NCI-H345 (cell line): ENCODE measurements at regions not wholly inside any gene's neighbourhood (a gene's known extent, or its start where the extent isn't known, plus 50 kb on each side); places are given as distances from the start of the nearest gene placed in this dataset.

Experiments
- DNase-seq: peaks from one replicate; lab custom pipeline; 2025; lab: John Stamatoyannopoulos, UW

DNA sequence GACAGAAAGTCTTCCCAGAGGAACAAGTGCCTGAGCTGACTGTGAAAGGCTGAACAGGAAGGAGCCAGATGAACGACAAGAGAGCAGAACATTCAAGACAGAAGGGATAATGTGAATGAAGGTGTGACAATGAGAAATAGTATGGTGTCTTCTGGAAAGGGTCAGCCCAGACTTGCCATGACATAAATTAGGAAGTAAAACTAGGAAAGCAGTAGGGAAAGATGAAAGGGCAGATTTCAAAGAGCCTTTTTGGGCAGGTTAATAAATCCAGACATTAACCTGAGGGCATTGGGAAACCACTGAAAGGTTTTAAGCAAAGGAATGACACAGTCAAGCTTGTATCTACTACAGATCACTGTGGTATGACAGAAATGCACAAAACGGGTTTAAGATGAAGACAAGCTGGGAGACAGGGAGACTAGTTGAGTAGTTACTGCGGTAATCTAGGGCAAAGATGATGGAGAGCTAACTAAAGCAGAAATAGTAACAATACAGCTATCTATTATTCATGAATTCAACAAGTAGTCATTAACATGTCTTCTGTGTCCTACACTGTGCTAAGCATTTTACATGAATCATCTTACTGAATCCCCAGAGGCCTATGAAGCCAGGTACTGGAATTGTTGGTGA lies 580.9 kb upstream of the WWC1 start:
- no peak for DNase-seq

DNA sequence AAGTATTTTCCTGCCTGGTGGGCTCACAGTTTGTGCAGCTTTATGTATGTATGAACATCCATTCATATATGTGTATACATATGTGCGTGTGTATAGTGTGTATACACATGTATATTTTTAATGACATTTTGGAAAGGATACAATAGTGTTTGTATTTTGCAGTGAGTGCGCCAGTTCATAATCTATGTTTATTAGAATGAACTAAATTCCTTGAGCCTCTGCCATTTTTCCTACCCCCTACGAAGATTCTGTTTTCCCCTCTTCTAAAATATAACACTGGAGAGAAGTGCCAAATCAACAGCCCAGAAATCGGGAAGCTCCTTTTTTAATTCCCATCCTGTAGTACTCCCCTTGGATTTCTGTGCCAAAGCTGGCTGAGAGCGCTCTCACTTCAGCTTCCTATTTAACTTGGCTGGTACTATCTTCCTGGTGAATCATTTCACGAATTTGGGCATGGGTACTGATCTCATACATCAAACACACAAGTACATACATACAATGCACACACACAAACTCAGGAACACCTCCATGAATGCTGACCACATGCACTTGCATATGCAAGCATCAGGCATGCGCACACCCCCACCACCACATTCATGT lies 578.4 kb upstream of the WWC1 start:
- DNase-seq = no peak

DNA sequence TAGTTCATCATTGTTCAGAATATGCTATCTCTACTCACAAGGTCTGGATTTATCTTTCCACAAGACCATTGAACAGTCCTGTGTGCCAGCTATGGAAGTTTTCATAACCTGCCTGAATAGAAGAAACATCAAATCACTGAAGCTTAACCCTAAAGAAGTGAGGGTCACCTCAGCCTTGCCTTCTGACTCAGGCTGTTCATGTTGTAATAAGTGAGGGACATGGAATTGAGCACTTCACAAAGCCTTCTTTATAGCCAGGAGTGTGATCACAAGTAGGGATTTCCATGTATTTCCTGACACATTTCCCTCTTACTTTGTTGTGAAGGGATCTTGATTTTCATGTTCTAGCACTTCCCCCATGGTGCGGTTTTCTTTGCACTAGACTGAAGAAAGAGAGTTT lies 577.5 kb upstream of the WWC1 start:
- no peak for DNase-seq

DNA sequence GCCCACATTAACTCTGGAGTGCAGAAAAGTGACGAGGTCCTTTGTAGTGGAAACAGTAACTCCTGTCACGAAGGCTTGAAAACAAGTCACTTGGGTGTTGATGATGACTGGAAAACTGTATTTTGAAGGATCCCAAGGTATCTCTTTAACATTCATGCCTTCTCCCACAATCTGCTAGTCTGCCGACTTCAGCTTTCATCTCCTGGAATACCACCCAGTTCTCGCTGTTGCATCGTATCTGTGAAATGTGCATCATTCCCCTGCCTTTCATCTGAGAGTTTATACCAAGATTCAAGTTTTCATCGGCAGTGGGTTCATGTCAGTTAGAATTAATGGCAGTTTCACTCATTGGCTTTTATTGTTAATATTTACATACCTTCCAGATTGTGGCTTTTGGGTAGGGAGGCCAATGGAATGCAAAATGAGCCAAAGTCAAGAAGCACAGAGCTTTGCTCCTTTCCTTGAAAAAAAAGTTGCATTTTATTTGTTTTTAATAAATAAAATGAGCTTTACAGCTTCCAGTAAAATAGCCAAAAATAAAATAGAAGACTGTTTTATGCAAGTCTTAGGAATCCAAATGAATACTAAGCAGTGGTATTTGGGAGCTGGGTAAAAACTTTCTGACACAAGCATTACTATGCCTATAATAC lies 575.2 kb upstream of the WWC1 start:
- DNase-seq = no peak

DNA sequence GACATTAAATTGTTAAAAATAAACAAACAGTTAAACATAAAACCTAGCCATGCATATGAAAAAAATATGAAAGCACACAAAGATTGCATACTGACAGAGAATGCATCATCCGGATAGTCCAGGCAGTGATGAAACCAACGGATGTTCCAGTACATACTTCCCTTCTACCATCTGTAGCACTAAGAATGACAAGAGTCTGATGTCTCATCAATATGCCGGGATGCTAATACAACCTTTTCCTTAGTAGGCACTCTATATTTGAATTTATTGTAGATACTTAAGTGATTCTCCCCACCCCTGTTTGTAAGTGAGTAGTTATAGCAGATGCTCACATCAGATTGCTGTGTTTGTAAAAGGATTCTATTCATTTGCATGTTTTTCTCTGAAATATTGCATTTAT lies 571.2 kb upstream of the WWC1 start:
- DNase-seq = no peak

DNA sequence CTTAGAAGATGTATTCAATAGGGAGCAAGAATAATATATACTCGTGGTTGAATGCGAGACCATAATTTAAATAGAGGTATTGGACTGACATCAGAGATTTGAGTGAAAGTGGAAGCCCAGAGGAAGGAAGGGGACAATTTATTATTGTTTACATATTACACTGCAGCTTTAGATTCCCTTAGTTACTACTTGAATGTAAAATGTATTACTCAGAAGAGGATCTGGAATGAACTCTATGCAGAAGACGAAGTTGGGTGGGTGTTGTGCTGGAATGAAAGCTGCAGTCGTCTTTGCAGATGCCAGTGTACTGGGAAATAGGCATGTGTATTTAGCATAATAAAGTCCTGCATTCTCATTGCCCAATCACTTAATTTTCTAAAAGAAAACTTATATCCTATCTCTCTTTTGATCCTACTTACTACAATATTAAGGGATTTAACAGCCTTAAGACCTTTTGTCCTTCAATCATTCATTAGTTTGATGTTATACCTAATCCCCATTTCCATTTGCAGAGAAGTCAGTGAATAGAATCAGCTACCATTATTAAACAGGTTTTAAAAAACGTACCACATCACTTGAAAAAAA lies 570.7 kb upstream of the WWC1 start:
- no peak for DNase-seq

DNA sequence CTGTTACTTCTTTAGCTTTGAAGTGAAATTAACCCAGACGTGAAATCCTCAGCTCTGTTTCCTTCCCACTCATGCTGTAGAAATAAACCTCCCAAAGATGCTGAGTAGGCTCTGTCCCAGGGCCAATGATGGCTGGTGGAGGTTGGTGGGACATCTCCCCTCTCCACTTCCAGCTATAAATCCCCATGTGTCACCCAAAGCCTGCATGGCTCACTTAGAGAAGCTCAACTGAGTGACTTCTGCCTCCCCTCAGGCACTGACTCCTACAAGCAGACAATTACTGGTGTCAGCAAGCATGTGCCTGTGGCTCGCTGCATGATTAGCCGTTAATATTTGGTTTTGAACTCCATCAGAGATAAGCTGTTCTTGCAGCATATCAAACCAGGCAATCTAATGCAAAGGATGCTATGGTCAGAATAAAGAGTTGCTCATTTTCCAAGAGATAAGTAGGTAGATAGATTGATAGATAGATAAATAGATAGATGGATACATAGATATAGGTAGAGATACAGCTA lies 569.5 kb upstream of the WWC1 start:
- DNase-seq = no peak

DNA sequence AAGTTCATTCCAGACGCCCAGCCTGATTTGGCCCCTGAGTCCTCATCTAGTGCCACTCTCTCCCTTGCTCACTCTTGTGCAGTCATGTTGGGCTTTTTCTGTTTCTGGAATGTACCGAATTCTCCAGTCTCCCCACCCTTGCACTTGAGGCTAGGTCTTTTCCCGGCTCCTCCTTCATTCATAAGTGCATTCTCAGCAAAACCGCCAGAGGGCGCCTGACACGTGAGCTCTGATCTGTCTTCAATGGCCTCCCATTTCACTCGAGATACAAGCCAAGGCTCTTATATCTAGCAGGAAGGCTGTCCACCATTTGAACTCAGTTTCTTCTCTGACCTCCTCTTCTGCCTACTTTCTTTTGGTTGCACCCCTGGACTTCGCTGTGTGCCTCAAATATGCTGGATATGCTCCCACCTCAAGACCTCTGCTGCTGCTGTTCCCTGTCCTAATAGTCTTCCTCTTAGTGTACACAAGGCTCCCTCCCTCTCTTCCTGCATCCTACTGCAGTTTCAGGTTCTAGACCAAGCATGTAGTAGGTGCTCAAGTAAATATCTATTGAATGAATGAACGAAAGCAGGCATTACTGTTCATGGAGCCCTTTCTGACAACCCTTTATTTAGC lies 568.1 kb upstream of the WWC1 start:
- peak; percentile 54 for DNase-seq

DNA sequence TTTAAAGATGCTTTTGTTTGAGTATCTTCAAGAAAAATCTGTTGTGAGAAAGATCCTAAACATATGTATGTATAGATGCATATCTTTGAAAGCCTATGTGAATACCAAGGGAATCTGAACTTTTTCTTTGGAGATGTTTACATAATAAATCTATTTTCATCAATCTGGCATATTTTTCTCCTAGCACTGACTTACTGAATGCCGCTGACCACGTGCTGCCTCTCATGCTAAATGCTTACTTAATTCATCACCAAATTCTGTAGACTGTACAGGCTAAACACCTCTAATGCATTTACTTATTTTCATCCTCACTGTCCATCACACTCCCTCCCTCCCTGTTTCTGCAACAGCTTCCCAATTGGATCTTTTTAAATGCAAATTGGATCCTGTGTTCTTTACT lies 566.2 kb upstream of the WWC1 start:
- no peak for DNase-seq

DNA sequence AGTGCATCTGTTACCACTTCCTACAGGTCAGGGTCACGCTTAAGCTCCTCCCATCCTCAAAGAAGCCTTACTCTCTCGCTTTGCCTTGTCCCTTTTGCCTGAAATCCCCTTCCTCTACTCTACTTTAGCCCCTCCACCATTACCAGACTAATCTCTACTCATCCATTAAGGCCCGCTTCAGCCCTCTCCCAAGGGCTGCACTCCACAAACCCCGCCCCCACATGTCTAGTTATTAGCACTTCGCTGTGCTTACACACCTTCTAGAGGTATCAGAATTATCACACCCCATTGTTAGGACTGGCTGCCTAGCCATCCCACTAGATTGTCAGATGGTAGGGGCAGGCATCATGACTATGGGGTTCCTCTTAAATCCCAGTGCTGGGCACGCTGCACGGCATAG lies 565.7 kb upstream of the WWC1 start:
- no peak for DNase-seq

DNA sequence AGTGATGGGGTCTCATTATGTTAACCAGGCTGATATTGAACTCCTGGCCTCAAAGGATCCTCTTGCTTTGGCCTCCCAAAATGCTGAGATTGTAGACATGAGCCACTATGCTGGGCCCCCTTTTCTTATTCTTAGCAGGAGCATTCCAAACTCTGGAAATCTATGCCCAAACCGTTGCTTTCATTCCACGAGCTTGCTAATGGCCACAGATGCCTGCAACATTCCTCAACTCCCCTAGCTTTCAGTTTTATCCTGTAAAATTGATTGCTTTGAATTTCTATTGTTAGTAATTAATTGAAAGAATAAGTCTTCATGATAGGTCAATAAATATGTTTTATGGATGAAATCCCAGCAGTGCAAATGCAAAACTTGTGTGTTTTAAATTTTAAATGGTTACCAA lies 564.8 kb upstream of the WWC1 start:
- no peak for DNase-seq

DNA sequence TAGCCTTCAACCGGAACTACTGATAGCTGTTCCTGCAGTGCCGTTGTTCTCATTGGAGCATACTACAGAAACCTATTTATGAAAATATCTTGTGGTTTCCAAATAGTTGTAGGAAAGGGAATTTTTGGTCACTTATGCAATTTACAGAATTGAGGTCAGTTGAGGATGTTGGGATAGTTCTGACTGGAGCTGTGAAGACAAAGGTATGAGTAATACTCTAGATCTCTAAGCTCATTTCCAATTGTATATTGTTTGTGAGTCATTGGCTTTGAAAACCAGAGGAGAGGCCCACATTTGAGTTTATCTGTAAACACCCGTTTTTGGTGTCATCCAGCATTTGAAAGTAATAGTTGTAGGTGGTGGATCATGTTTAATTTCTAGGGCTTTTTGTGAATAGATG lies 561.3 kb upstream of the WWC1 start:
- no peak for DNase-seq

DNA sequence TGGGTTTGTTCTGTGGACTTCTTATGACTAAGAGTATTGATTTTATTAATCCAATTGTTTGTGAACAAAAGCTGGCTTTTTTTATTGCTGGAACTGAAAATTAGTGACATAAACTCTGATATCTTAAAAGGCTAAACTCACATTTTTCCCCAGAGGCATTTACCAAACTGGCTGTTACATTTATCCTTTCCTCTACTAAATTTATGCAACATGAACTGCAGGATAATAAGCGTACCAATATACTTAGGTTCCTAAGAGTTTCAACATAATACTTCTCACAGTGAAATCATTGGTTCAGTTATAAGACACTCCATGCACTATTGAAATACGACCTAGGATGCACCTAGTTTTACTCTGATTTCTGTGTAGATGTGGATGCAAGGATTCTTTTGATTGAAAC lies 560.8 kb upstream of the WWC1 start:
- no peak for DNase-seq

DNA sequence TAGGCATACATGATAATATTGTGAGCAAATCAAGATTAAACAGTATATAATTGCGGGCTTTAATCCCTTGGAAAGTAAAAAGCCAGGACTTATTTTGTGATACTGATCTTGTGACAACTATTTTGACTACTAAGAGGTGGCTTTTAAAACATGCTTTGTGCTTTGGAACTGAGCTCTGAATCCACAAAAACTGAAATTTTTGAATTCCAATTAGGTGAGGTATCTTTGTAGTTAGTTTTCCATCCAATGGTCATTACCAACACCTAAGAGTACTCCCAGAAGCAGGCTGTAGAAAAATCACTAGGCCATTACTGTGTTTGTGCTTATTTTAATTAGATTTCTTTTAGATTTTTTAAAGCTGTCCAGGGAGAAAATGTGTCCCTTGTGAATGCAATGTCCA lies 559.5 kb upstream of the WWC1 start:
- DNase-seq = no peak

DNA sequence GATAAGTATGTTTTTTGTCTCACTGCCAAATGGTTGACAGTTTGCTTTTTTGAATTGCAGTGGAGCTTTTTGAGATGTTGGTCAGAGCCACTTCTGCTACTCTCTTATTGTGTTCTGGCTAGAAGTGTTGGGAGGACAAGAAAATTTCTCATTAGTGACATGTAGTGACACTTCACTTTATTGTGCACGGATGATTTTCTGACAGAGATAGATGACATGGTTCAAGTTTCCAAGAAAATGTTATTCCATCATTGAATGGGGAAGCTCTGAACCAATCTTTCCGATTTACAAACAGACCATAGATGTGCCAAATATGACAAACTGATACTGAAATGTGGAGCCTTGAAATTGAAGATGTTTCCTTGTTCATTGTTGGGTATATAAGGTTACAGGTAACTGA lies 558.9 kb upstream of the WWC1 start:
- DNase-seq = no peak

DNA sequence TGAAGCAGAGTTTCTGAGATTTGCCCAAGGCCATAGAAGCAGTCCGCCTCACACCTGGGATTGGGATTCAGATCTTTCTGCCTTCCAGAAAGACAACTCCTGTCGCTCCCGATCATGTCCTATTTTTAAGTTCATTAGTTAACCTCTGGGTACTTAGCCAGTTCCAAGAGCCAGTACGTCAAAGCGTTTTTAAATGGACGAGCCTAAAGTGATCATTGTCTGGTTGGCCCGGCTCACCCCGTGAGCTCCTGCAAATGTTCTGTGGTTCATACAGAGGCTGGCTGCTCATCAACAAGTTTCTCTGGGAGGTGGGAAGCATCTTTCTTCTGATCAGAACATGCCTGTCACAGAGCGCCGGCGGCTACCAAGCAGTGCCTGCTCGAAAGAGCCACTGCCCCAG lies 554.5 kb upstream of the WWC1 start:
- DNase-seq = no peak

DNA sequence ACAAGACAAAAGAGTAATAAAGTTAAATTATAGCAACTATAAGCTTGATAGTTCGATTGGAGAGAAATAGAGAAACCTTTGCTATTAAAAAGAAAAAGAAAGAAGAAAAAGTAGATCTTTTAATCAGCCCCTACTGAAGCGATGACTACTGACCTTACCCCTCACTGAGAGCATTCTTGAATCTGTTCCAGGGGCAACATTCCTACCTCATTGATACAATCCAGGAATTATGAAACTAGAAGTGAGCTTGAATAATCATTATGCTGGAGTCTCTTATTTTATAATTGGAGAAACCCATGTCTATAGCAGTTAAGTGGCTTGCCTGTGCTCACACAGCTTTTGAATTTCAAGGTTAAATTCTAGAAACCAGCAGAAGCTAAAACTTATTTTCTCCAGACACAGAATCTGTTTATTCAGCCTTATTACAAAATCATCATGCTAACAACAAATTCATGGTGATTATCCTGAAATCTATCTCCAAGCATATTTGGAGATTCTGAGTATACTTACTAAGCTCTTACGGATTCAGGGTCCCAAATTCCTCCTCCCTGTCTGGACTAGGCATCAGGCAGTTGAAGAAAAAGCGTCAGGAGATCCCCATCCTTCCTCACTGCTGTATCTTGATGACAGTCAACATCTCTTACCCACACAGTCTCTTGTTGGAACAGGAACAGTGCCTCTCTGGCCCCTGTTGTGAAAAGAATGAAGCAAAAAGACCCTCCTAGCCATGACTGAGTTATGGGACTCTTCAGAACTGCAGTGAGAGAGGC lies 547.6 kb upstream of the WWC1 start:
- DNase-seq = no peak

DNA sequence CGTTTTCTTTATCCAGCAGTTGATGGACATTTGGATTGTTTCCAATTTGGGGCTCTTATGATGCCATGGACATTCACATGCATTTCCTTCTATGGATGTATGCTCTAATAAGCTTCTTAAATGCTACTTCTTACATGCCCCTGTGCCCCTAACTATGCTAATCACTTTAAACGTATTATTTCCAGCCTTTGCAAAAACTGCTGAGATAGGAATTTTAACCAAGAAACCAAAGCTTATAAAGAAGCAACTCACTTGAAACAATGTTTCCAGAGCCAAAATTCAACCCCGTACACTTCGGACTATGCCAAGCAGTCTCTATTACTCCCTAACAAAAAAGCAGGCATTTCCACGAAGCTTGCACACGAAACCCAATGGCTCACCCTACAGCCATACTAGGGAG lies 545.6 kb upstream of the WWC1 start:
- no peak for DNase-seq

DNA sequence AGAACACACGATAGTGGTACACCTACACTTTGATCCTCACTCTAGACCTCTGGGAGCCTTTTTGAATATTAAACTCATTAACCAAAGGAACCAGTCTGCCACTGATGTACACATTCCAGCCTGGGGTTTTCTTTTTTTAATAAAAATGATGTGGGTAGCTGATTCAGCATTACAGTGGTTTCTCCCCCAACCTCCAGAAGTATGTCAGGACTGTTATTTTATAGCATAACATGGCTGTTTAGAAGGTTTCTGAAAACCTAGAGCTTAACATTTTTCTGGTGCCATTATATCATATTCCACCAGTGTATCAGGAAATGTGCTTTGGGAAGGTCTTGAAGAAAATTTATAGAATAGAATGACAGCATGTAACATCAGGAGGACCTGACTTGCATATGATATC lies 540.9 kb upstream of the WWC1 start:
- DNase-seq = no peak

DNA sequence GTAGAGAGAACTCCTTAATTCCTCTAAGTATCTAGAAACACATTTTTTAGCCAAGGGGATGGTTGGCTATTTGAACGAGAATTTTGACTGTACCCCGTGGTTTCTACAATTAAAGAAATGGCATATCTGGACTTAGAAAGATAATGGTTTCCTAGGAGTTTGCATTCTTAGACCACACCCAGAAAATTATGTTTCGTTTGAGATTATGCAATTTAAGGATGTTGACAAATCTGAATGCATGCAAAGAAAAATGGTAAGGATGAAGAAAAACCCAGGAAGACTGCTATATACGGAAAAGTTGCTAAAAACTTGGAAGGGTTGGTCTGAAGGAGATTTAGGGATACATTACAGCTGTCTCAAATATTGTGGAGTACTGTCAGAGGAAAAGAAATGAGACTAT lies 538.5 kb upstream of the WWC1 start:
- DNase-seq = no peak

DNA sequence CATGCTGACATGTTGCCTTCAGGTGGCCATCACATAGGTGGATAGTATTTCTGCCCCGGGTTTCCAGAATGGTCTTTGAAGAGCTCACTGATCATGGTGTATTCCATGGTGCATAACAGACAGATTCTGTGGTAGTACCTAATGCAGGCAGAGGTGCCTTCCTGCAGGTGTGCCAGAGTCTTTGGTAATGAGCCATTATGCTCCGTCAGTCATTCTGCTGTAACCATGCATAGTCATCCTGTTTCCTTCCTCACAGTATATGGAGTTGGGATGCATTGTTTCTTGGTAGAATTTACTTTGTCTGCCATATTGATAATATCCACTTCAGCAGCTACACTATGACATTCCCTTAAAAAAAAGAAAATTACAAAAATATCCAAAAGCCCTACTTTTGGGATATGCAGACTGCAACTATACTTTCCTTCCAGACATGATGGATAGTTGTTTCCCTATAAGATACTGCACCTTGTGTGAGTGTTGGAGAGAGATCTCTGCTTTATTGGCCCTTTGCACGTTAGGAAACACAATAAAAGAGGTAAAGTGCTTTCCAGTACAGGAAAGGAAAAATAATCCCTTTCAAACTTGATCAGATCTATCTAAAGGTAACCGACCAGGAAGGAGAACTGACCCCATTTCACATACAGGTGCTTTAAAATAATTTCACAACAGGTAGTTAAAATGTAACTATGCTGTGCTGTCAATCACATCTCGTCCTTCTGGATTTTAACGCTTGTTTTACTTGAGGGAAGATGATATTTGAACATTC lies 537.5 kb upstream of the WWC1 start:
- DNase-seq = no peak
